BE2C (cell line): ENCODE measurements at regions not wholly inside any gene's neighbourhood (a gene's known extent, or its start where the extent isn't known, plus 50 kb on each side); places are given as distances from the start of the nearest gene placed in this dataset.

ENCODE experiments used
- DNase-seq: peaks from one replicate; pipeline ENCODE4 v3.0.0-alpha.2; 2020
- H3K27me3 ChIP-seq: fragments of 250-450 bp; sonication (Bioruptor Pico); 2 replicates; pipeline ENCODE4 v1.5.1; 2020; ENCODE audit warnings: mild to moderate bottlenecking
- H3K36me3 ChIP-seq: fragments of 250-450 bp; sonication (Bioruptor Pico); 2 replicates; pipeline ENCODE4 v1.5.1; 2020; ENCODE audit warnings: mild to moderate bottlenecking
- H3K4me1 ChIP-seq: fragments of 250-450 bp; sonication (Bioruptor Pico); 2 replicates; pipeline ENCODE4 v1.5.1; 2020
- H3K4me3 ChIP-seq: 2 replicates; pipeline ENCODE4 v1.5.1; 2011; ENCODE audit warnings: low read depth, low read length
- H3K9me3 ChIP-seq: fragments of 250-450 bp; sonication (Bioruptor Pico); 2 replicates; pipeline ENCODE4 v1.5.1; 2020
- TF ChIP-seq, protein P1 (sequence below): IDR thresholded peaks from 2 replicates; pipeline ENCODE4 v1.5.1; 2012; ENCODE audit warnings: mild to moderate bottlenecking, low read depth, low read length

DNA sequence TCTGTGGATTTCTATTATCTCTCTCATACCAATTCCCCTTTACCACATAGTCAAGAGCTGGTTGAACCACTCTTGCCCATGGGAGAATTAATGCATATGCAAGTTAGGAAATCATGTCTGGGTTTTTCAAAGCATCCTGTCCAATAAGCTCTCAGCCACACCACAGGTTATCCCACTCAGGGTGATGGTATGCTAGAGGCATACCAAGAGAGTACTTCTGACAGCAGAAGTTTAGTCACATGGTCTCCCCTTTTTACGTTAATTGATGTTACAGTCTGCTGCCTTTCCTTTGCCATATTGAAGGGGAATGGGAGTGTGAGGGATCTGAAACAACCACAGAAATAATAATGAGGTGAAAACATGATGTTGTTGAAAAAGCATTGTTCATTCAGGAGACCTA is 135.8 kb upstream of the PBX1 start:
- DNase-seq, result no peak
- H3K36me3 ChIP-seq, result no peaks in the 10 kb centered on the region
- H3K4me3 ChIP-seq, result no peak overlapping the region
- H3K4me1 ChIP-seq, result no peaks in the 10 kb centered on the region
- TF ChIP-seq, protein P1, sequence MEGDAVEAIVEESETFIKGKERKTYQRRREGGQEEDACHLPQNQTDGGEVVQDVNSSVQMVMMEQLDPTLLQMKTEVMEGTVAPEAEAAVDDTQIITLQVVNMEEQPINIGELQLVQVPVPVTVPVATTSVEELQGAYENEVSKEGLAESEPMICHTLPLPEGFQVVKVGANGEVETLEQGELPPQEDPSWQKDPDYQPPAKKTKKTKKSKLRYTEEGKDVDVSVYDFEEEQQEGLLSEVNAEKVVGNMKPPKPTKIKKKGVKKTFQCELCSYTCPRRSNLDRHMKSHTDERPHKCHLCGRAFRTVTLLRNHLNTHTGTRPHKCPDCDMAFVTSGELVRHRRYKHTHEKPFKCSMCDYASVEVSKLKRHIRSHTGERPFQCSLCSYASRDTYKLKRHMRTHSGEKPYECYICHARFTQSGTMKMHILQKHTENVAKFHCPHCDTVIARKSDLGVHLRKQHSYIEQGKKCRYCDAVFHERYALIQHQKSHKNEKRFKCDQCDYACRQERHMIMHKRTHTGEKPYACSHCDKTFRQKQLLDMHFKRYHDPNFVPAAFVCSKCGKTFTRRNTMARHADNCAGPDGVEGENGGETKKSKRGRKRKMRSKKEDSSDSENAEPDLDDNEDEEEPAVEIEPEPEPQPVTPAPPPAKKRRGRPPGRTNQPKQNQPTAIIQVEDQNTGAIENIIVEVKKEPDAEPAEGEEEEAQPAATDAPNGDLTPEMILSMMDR, result no peak
- H3K27me3 ChIP-seq, result no peaks in the 10 kb centered on the region
- H3K9me3 ChIP-seq, result no peaks in the 10 kb centered on the region

DNA sequence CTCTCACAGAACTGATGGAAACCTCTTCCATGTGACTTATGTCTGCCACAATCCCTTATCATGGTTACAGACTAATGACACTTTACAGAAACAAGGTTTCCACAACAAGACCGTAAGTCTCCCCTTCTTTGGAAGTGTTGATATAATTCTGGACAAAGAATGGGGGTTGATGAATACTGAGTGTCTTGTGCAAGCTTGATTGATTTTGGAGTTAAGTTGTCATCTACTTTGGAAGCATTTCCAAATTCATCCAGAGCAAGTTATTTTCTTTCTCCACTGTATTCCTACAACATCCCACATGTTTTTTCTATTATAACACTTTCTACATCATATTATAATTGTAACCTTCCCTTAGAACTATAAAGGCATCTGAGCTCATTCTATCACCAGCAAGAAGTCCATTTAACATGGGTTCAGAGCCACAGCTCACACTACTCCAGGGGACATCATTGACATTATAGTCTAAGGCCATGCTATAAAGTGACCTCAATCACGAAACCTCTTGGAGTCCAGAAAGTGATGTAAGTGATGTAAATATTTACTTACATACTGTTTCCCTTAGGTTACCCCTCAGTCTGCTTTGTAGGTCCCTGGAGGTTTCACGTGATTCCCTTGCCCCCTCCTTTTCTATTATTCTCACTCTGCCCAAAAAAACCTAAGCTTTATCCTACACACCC is 125.7 kb upstream of the PBX1 start:
- DNase-seq, result no peak
- H3K4me1 ChIP-seq, result no peaks in the 10 kb centered on the region
- no peaks in the 10 kb centered on the region for H3K36me3 ChIP-seq
- no peaks in the 10 kb centered on the region for H3K27me3 ChIP-seq
- H3K9me3 ChIP-seq, result no peaks in the 10 kb centered on the region
- TF ChIP-seq, protein P1, result no peak
- H3K4me3 ChIP-seq, result no peak overlapping the region

GRCh38 chr1:164433818-164434170 is 125.2 kb upstream of the PBX1 start:
- Histone ChIP-seq H3K36me3 (no peaks in the 10 kb centered on the region), H3K27me3 (no peaks in the 10 kb centered on the region), H3K9me3 (no peaks in the 10 kb centered on the region), H3K4me1 (no peaks in the 10 kb centered on the region), H3K4me3 (no peak overlapping the region)
- TF ChIP-seq, protein P1, result no peak
- no peak for DNase-seq

- Histone ChIP-seq H3K9me3 (no peaks in the 10 kb centered on the region), H3K27me3 (no peaks in the 10 kb centered on the region), H3K4me3 (no peak overlapping the region), H3K36me3 (no peaks in the 10 kb centered on the region), H3K4me1 (no peaks in the 10 kb centered on the region; the same call in 1 of the 2 replicates)
- TF ChIP-seq, protein P1, result peak; percentile 61
- DNase-seq, result peak; percentile 18
These were observed 118.8 kb upstream of the PBX1 start for GRCh38 chr1:164440232-164440631.

DNA sequence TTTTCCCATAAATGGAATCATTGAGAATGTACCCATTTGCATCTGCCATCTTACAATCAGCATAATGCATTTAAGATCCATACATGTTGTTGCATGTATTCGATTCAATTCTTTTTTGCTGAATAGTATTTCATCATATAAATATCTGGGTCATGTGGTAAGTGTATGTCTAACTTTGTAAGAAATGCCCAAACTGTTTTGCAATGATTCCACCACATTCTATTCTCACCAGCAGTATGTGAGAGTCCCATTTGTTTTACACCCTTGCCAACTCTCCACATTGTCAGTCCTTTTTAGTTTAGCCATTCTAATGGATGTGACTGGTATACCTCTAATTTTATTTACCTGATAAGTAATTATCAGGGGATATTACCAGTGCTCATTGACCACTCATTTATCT is 115.8 kb upstream of the PBX1 start:
- Histone ChIP-seq H3K9me3 (no peaks in the 10 kb centered on the region), H3K36me3 (no peaks in the 10 kb centered on the region), H3K4me3 (no peak overlapping the region), H3K27me3 (no peaks in the 10 kb centered on the region), H3K4me1 (no peaks in the 10 kb centered on the region; the same call in 1 of the 2 replicates)
- no peak for DNase-seq
- TF ChIP-seq, protein P1, result no peak

GRCh38 chr1:164443836-164444235 is 115.1 kb upstream of the PBX1 start:
- TF ChIP-seq, protein P1, result no peak
- no peaks in the 10 kb centered on the region for H3K36me3 ChIP-seq
- DNase-seq, result no peak

More at GRCh38 chr1:164443836-164444235, 115.1 kb upstream of the PBX1 start:
- Histone ChIP-seq H3K27me3 (no peaks in the 10 kb centered on the region), H3K4me1 (no peaks in the 10 kb centered on the region; the same call in 1 of the 2 replicates), H3K9me3 (no peaks in the 10 kb centered on the region), H3K4me3 (no peak overlapping the region)
